ENCODE measurements at regions not wholly inside any gene's neighbourhood (a gene's known extent, or its start where the extent isn't known, plus 50 kb on each side); places are given as distances from the start of the nearest gene placed in this dataset.

GRCh38 chr7:70952311-70952710 lies 179.6 kb upstream of the GALNT17 start:
- TF ChIP-seq, protein P1, sequence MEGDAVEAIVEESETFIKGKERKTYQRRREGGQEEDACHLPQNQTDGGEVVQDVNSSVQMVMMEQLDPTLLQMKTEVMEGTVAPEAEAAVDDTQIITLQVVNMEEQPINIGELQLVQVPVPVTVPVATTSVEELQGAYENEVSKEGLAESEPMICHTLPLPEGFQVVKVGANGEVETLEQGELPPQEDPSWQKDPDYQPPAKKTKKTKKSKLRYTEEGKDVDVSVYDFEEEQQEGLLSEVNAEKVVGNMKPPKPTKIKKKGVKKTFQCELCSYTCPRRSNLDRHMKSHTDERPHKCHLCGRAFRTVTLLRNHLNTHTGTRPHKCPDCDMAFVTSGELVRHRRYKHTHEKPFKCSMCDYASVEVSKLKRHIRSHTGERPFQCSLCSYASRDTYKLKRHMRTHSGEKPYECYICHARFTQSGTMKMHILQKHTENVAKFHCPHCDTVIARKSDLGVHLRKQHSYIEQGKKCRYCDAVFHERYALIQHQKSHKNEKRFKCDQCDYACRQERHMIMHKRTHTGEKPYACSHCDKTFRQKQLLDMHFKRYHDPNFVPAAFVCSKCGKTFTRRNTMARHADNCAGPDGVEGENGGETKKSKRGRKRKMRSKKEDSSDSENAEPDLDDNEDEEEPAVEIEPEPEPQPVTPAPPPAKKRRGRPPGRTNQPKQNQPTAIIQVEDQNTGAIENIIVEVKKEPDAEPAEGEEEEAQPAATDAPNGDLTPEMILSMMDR (IDR thresholded peaks at IDR 0.05; ENCODE audit: extremely low read depth, insufficient read depth, missing control alignments) = no peak
- in situ Hi-C loops (cut with MboI; ENCODE audit: low pct_unique_long_range_greater_than_20kb, low sequenced_read_pairs, unreplicated experiment) = no loop called here
- no peak for DNase-seq (ENCODE audit: low spot score)

DNA sequence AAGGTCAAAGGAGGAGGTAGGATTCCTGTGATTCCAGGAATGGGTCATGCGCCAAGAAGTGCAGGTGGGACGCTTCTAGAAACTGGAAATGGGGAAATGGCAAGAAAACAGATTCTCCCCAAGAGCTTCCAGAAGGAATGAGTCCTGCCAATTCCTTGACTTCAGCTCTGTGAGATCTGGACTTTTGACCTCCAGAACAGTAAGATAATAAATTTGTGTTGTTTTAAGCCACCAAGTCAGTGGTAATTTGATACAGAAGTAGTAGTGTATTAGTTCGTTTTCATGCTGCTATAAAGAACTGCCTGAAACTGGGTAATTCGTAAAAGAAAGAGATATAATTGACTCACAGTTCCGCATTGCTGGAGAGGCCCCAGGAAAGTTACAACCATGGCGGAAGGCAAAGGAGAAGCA lies 178.6 kb upstream of the GALNT17 start:
- no peak for DNase-seq (ENCODE audit: low spot score)
- TF ChIP-seq, protein P1 (IDR thresholded peaks at IDR 0.05; ENCODE audit: extremely low read depth, insufficient read depth, missing control alignments) = no peak
- in situ Hi-C loops (cut with MboI; ENCODE audit: low pct_unique_long_range_greater_than_20kb, low sequenced_read_pairs, unreplicated experiment) = no loop called here

- DNase-seq (ENCODE audit: low spot score) = no peak
- in situ Hi-C loops (cut with MboI; ENCODE audit: low pct_unique_long_range_greater_than_20kb, low sequenced_read_pairs, unreplicated experiment) = no loop called here
- TF ChIP-seq, protein P1 (IDR thresholded peaks at IDR 0.05; ENCODE audit: extremely low read depth, insufficient read depth, missing control alignments) = no peak
Observed at GRCh38 chr7:70953796-70954195, 178.1 kb upstream of the GALNT17 start.

- TF ChIP-seq, protein P1 (IDR thresholded peaks at IDR 0.05; ENCODE audit: extremely low read depth, insufficient read depth, missing control alignments) = no peak
- in situ Hi-C loops (cut with MboI; ENCODE audit: low pct_unique_long_range_greater_than_20kb, low sequenced_read_pairs, unreplicated experiment) = no loop called here
- DNase-seq (ENCODE audit: low spot score) = no peak
Observed at GRCh38 chr7:70972693-70973092, 159.3 kb upstream of the GALNT17 start.

DNA sequence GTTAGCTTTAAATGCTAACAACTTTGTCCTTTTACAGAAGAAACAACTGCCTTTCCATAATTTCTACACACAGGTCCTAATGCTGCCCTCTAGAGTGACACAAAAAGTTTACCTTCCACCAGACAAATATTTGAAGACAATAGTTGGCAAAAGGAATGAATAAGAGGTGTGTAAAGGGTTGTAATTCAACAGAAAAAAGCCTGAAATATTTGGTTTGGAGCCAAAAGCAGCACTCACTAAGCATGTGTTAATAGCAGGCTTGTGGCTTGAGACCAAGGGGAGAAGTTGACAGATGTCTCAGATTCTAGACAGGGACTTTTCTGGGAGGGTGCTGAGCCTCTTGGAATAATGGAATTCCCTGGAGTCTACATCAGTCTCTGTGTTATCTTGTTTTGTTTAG lies 156.2 kb upstream of the GALNT17 start:
- in situ Hi-C loops (cut with MboI; ENCODE audit: low pct_unique_long_range_greater_than_20kb, low sequenced_read_pairs, unreplicated experiment) = no loop called here
- no peak for DNase-seq (ENCODE audit: low spot score)
- TF ChIP-seq, protein P1 (IDR thresholded peaks at IDR 0.05; ENCODE audit: extremely low read depth, insufficient read depth, missing control alignments) = no peak

- DNase-seq (ENCODE audit: low spot score) = no peak
- in situ Hi-C loops (cut with MboI; ENCODE audit: low pct_unique_long_range_greater_than_20kb, low sequenced_read_pairs, unreplicated experiment) = no loop called here
- TF ChIP-seq, protein P1 (IDR thresholded peaks at IDR 0.05; ENCODE audit: extremely low read depth, insufficient read depth, missing control alignments) = no peak
Observed at GRCh38 chr7:70986297-70986696, 145.6 kb upstream of the GALNT17 start.

- DNase-seq (ENCODE audit: low spot score) = no peak
- TF ChIP-seq, protein P1 (IDR thresholded peaks at IDR 0.05; ENCODE audit: extremely low read depth, insufficient read depth, missing control alignments) = no peak
- in situ Hi-C loops (cut with MboI; ENCODE audit: low pct_unique_long_range_greater_than_20kb, low sequenced_read_pairs, unreplicated experiment) = no loop called here
Observed at GRCh38 chr7:70994176-70994575, 137.8 kb upstream of the GALNT17 start.

Data from GM13977 (cell line).